Trophoblast cell (in vitro differentiated cells and primary cell): ENCODE measurements at regions not wholly inside any gene's neighbourhood (a gene's known extent, or its start where the extent isn't known, plus 50 kb on each side); places are given as distances from the start of the nearest gene placed in this dataset.

ENCODE experiments used
- DNase-seq, 2 donors: peaks; one replicate each; pipeline ENCODE4 v3.0.0-alpha.2; 2016
- H2AFZ ChIP-seq: 2 replicates; pipeline ENCODE4 v1.6.1; 2013; ENCODE audit warnings: low read length, moderate library complexity, mild to moderate bottlenecking; ENCODE audit not compliant: insufficient read depth, poor library complexity
- H2AK5ac ChIP-seq: 2 replicates; pipeline ENCODE4 v1.6.1; 2013; ENCODE audit warnings: mild to moderate bottlenecking, low read length
- H2BK120ac ChIP-seq: 2 replicates; pipeline ENCODE4 v1.6.1; 2013; ENCODE audit warnings: low read length, mild to moderate bottlenecking, moderate library complexity; ENCODE audit not compliant: insufficient read depth, poor library complexity
- H2BK12ac ChIP-seq: 2 replicates; pipeline ENCODE4 v1.6.1; 2013; ENCODE audit warnings: mild to moderate bottlenecking, low read length, moderate library complexity
- H2BK5ac ChIP-seq: 2 replicates; pipeline ENCODE4 v1.6.1; 2013; ENCODE audit warnings: low read length, low read depth, moderate library complexity, mild to moderate bottlenecking; ENCODE audit not compliant: poor library complexity
- H3K14ac ChIP-seq: 2 replicates; pipeline ENCODE4 v1.6.1; 2013; ENCODE audit warnings: mild to moderate bottlenecking, low read length
- H3K18ac ChIP-seq: 2 replicates; pipeline ENCODE4 v1.6.1; 2013; ENCODE audit warnings: mild to moderate bottlenecking, low read length
- H3K23ac ChIP-seq: 2 replicates; pipeline ENCODE4 v1.6.1; 2013; ENCODE audit warnings: low read length
- H3K27ac ChIP-seq: 2 replicates; pipeline ENCODE4 v1.5.1; 2013; ENCODE audit warnings: low read depth, mild to moderate bottlenecking, inconsistent platforms, low read length, moderate library complexity
- H3K27me3 ChIP-seq: 2 replicates; pipeline ENCODE4 v1.6.1; 2013; ENCODE audit warnings: inconsistent platforms, mild to moderate bottlenecking, low read length, moderate library complexity; ENCODE audit not compliant: insufficient read depth
- H3K36me3 ChIP-seq, 2 experiments: 1 replicate in 1 of 2; 2 replicates in 1 of 2; pipeline ENCODE4 v1.6.1; 2013; ENCODE audit warnings: low read length in 2 of 2, mild to moderate bottlenecking in 2 of 2, moderate library complexity in 1 of 2; ENCODE audit not compliant: insufficient read depth in 2 of 2, control insufficient read depth in 1 of 2
- H3K4ac ChIP-seq: 2 replicates; pipeline ENCODE4 v1.6.1; 2013; ENCODE audit warnings: low read depth, mild to moderate bottlenecking, low read length, moderate library complexity
- H3K4me1 ChIP-seq, 2 experiments: 1 replicate in 1 of 2; 2 replicates in 1 of 2; pipeline ENCODE4 v1.6.1; 2013; ENCODE audit warnings: low read length in 2 of 2, mild to moderate bottlenecking in 2 of 2, moderate library complexity in 1 of 2; ENCODE audit not compliant: insufficient read depth in 2 of 2, control insufficient read depth in 1 of 2
- H3K4me2 ChIP-seq: 2 replicates; pipeline ENCODE4 v1.6.1; 2013; ENCODE audit warnings: inconsistent platforms, mild to moderate bottlenecking, low read length, moderate library complexity
- H3K4me3 ChIP-seq: 2 replicates; pipeline ENCODE4 v1.5.1; 2013; ENCODE audit warnings: mild to moderate bottlenecking, low read depth, low read length, inconsistent platforms
- H3K79me1 ChIP-seq: one replicate; pipeline ENCODE4 v1.6.1; 2013; ENCODE audit warnings: low read length
- H3K79me2 ChIP-seq: 2 replicates; pipeline ENCODE4 v1.6.1; 2013; ENCODE audit warnings: low read length, mild to moderate bottlenecking; ENCODE audit not compliant: control insufficient read depth, insufficient read depth, poor library complexity
- H3K9ac ChIP-seq: 2 replicates; pipeline ENCODE4 v1.6.1; 2013; ENCODE audit warnings: mild to moderate bottlenecking, low read length
- H3K9me3 ChIP-seq: 2 replicates; pipeline ENCODE4 v1.6.1; 2013; ENCODE audit warnings: low read depth, mild to moderate bottlenecking, control low read depth, inconsistent platforms, low read length; ENCODE audit not compliant: insufficient read depth
- H4K12ac ChIP-seq: 2 replicates; pipeline ENCODE4 v1.6.1; 2013; ENCODE audit warnings: low read depth, mild to moderate bottlenecking, low read length, moderate library complexity
- H4K8ac ChIP-seq: 2 replicates; pipeline ENCODE4 v1.6.1; 2013; ENCODE audit warnings: low read depth, mild to moderate bottlenecking, low read length, moderate library complexity
- H4K91ac ChIP-seq: one replicate; pipeline ENCODE4 v1.6.1; 2013; ENCODE audit warnings: low read depth, mild to moderate bottlenecking, low read length, moderate library complexity
- WGBS: extraction: QIAGEN DNeasy Blood & Tissue Kit; methylation state at CpG from one replicate; pipeline ENCODE4 v1.1.7; 2013; ENCODE audit warnings: missing lambda C conversion rate; ENCODE audit not compliant: insufficient read length, insufficient coverage; ENCODE audit errors: extremely low coverage; 5-methylcytosine and 5-hydroxymethylcytosine counted together

GRCh38 chr21:35333831-35334618 is 284.9 kb upstream of the RUNX1 start:
- WGBS: no CpG with 5 or more reads among the region's 9 CpGs
- Histone ChIP-seq H4K91ac (no peak overlapping the region), H3K9me3 (no peaks in the 10 kb centered on the region)

GRCh38 chr21:35332841-35333426 is 283.8 kb upstream of the RUNX1 start:
- no peaks in the 10 kb centered on the region for H3K79me1 ChIP-seq
- no peak overlapping the region for H4K8ac ChIP-seq
- no peaks in the 10 kb centered on the region for H3K4me1 ChIP-seq
- H4K91ac ChIP-seq: no peak overlapping the region
- no peak overlapping the region for H3K4me2 ChIP-seq
- H3K9me3 ChIP-seq: no peaks in the 10 kb centered on the region
- H2BK12ac ChIP-seq: no peak overlapping the region
- H3K9ac ChIP-seq: no peak overlapping the region
- no CpG with 5 or more reads among the region's 5 CpGs for WGBS
- H2BK120ac ChIP-seq: no peak overlapping the region
- no peak overlapping the region for H3K27ac ChIP-seq
- no peak for DNase-seq
- no peaks in the 10 kb centered on the region for H3K36me3 ChIP-seq
- H2BK5ac ChIP-seq: no peak overlapping the region
- no peak overlapping the region for H3K4me3 ChIP-seq
- no peak overlapping the region for H3K18ac ChIP-seq
- H3K27me3 ChIP-seq: no peaks in the 10 kb centered on the region
- H3K14ac ChIP-seq: no peak overlapping the region
- H2AFZ ChIP-seq: no peak overlapping the region
- H4K12ac ChIP-seq: no peak overlapping the region
- no peaks in the 10 kb centered on the region for H3K79me2 ChIP-seq
- no peak overlapping the region for H2AK5ac ChIP-seq
- no peak overlapping the region for H3K4ac ChIP-seq
- no peak overlapping the region for H3K23ac ChIP-seq

More at GRCh38 chr21:35333831-35334618, 284.9 kb upstream of the RUNX1 start:
- Histone ChIP-seq H4K12ac (no peak overlapping the region), H2BK5ac (no peak overlapping the region), H2AFZ (no peak overlapping the region), H3K36me3 (no peaks in the 10 kb centered on the region), H3K4me2 (no peak overlapping the region), H3K9ac (no peak overlapping the region), H4K8ac (no peak overlapping the region), H3K14ac (no peak overlapping the region), H3K27me3 (no peaks in the 10 kb centered on the region), H3K4ac (no peak overlapping the region), H3K4me1 (no peaks in the 10 kb centered on the region), H3K27ac (no peak overlapping the region), H3K79me2 (no peaks in the 10 kb centered on the region), H3K23ac (no peak overlapping the region), H2AK5ac (no peak overlapping the region), H3K4me3 (no peak overlapping the region), H3K79me1 (no peaks in the 10 kb centered on the region), H2BK120ac (no peak overlapping the region), H3K18ac (no peak overlapping the region), H2BK12ac (no peak overlapping the region)
- peak in 1 of 2 donors; percentile 19 for DNase-seq

- Histone ChIP-seq H3K36me3 (no peaks in the 10 kb centered on the region), H3K4me1 (peaks cover 0 to 2% of the 10 kb centered on the region in 2 experiments), H4K91ac (no peak overlapping the region), H3K79me2 (no peaks in the 10 kb centered on the region), H3K14ac (no peak overlapping the region), H3K18ac (no peak overlapping the region), H3K4me2 (no peak overlapping the region), H3K27me3 (no peaks in the 10 kb centered on the region), H3K27ac (no peak overlapping the region), H3K9me3 (peaks cover 2% of the 10 kb centered on the region), H4K12ac (no peak overlapping the region), H2AFZ (no peak overlapping the region), H3K4ac (no peak overlapping the region), H2AK5ac (no peak overlapping the region), H4K8ac (no peak overlapping the region), H3K79me1 (no peaks in the 10 kb centered on the region), H3K4me3 (no peak overlapping the region), H3K23ac (no peak overlapping the region), H2BK120ac (no peak overlapping the region), H2BK12ac (no peak overlapping the region), H2BK5ac (no peak overlapping the region), H3K9ac (no peak overlapping the region)
- DNase-seq: no peak
- no CpG with 5 or more reads among the region's 4 CpGs for WGBS
Observed at GRCh38 chr21:35329940-35330660, 281.0 kb upstream of the RUNX1 start.

GRCh38 chr21:35328856-35329455 is 279.9 kb upstream of the RUNX1 start:
- no peak overlapping the region for H4K91ac ChIP-seq
- H3K4me2 ChIP-seq: no peak overlapping the region
- H3K79me2 ChIP-seq: no peaks in the 10 kb centered on the region
- no peak overlapping the region for H2AK5ac ChIP-seq
- H4K8ac ChIP-seq: no peak overlapping the region
- no peak overlapping the region for H3K4me3 ChIP-seq
- no peak for DNase-seq
- no peak overlapping the region for H2BK12ac ChIP-seq
- H2AFZ ChIP-seq: no peak overlapping the region
- H3K27ac ChIP-seq: no peak overlapping the region
- H3K23ac ChIP-seq: no peak overlapping the region
- H3K18ac ChIP-seq: no peak overlapping the region
- no peak overlapping the region for H2BK5ac ChIP-seq
- H3K27me3 ChIP-seq: no peaks in the 10 kb centered on the region
- no peak overlapping the region for H3K4ac ChIP-seq
- H3K9ac ChIP-seq: no peak overlapping the region
- no peak overlapping the region for H2BK120ac ChIP-seq
- no peaks in the 10 kb centered on the region for H3K79me1 ChIP-seq
- H3K9me3 ChIP-seq: peaks cover 2% of the 10 kb centered on the region
- no CpG with 5 or more reads among the region's 6 CpGs for WGBS
- no peak overlapping the region for H4K12ac ChIP-seq
- peaks cover 0 to 7% of the 10 kb centered on the region in 2 experiments for H3K4me1 ChIP-seq
- no peaks in the 10 kb centered on the region for H3K36me3 ChIP-seq
- H3K14ac ChIP-seq: no peak overlapping the region
